ENCODE measurements at regions not wholly inside any gene's neighbourhood (a gene's known extent, or its start where the extent isn't known, plus 50 kb on each side); places are given as distances from the start of the nearest gene placed in this dataset.
"Not testable (repeated sequence)": the region's sequence is repeated elsewhere in the genome, so short reads cannot be mapped to it uniquely, and the experiment has no call there.

DNA sequence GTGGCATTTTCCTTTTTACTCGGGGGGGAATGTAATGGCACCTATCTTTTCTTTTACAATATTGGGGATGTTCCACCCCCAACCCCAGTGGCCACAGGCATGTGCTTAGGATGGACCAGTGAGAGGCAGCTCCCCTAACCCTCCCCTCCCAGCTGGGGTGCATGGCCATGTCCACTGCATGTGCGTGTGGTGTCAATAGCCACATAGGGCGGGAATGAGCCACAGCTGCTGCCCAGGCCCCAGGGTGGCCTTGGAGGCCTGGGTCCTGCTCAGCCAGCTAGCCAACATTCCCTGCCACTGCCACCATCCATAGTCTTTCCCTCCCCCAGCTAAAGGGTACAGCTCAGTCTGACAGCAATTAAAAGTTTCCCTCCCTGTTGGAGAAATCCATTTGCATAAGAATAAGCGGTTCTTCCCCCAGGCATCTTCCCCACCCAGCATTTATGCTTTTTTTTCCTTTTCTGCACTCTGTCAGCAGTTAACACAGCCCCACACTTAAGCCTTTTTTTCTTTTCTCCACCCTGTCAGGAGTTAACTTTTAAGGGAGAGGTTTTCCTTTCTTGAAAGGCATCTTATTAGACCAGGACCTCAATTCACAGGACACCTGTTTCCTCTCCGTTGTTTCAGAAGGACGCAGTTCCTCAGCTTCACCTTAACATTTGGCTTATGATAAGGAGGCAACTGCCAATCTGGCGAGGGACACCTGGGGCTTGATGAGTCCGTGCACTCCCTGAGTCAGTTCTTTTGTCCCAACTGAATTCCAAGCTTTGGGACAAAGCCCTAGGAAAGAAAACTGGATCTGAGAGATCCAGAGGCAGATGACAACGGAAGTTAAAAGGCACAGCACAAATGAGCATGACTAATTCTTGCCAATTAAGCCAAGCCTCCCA, 121.4 kb downstream of the TPBG start:
- in situ Hi-C loops (cut with HindIII; ENCODE audit: low sequenced_read_pairs) = no loop called here
- TF ChIP-seq, protein P1, sequence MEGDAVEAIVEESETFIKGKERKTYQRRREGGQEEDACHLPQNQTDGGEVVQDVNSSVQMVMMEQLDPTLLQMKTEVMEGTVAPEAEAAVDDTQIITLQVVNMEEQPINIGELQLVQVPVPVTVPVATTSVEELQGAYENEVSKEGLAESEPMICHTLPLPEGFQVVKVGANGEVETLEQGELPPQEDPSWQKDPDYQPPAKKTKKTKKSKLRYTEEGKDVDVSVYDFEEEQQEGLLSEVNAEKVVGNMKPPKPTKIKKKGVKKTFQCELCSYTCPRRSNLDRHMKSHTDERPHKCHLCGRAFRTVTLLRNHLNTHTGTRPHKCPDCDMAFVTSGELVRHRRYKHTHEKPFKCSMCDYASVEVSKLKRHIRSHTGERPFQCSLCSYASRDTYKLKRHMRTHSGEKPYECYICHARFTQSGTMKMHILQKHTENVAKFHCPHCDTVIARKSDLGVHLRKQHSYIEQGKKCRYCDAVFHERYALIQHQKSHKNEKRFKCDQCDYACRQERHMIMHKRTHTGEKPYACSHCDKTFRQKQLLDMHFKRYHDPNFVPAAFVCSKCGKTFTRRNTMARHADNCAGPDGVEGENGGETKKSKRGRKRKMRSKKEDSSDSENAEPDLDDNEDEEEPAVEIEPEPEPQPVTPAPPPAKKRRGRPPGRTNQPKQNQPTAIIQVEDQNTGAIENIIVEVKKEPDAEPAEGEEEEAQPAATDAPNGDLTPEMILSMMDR (IDR thresholded peaks at IDR 0.05; ENCODE audit: low read depth, low read length) = no peak
- no peak overlapping the region for H3K4me3 ChIP-seq (ENCODE audit: low read depth, low read length)
- no peak for DNase-seq (ENCODE audit: low read depth, low spot score)

DNA sequence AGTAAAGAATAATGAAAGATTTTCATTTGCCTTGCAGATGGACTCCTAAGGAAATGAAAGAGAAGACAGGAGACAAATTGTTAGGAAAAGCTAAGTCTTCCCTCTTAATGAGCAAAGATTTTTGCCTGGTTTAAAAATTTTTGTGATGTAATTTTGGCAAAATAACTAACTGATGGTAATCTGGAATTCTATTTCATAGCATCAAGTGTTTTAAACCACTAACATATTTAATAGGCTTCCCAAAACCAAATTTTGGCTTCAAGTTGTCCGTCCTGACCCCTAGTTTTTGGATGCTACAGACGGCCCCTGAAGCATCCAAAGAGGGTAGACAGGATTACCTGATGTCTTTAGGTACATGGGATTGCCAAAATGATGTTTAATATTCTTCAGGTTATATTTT, 124.3 kb downstream of the TPBG start:
- in situ Hi-C loops (cut with HindIII; ENCODE audit: low sequenced_read_pairs) = no loop called here
- no peak for DNase-seq (ENCODE audit: low read depth, low spot score)
- H3K4me3 ChIP-seq (ENCODE audit: low read depth, low read length) = no peak overlapping the region
- TF ChIP-seq, protein P1 (IDR thresholded peaks at IDR 0.05; ENCODE audit: low read depth, low read length) = no peak

DNA sequence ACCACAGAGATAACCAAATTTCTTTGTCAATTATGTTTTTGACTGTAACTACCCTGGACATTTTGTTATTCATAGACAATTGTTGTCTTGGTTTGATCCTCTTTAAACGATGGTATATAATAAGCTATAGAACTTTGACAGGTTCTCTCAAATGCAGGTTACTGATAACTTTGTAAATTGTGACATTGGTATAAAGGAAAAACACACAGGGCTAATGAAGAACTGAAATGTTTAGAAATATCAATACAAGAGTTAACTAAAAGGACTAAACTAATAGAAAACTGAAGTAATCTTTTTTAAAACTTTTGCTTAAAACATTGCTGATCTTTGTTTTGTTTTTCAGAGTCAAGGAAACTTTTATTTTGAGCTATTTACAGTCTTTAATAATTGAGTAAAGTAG, 124.8 kb downstream of the TPBG start:
- DNase-seq (ENCODE audit: low read depth, low spot score) = no peak
- in situ Hi-C loops (cut with HindIII; ENCODE audit: low sequenced_read_pairs) = no loop called here
- TF ChIP-seq, protein P1 (IDR thresholded peaks at IDR 0.05; ENCODE audit: low read depth, low read length) = no peak
- H3K4me3 ChIP-seq (ENCODE audit: low read depth, low read length) = no peak overlapping the region

DNA sequence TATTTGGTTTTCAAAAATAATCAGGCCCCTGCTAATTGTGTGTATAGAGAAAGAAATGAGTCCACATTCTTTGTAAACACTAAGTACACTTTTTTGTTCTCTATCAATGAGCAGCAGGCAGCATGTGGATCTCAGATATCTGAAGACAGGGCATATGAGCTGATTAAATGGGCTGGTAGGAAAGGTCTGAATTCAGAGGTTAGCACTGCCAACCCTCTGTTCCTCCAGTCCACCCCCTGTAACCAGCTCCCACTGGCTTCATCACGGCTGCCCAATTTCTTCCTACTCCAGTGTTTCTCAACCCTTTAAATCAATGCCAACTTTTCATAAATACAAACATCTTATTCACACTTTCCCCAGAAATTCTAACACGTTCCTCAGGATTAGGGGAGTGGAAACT, 128.5 kb downstream of the TPBG start:
- no peak for DNase-seq (ENCODE audit: low read depth, low spot score)
- TF ChIP-seq, protein P1 (IDR thresholded peaks at IDR 0.05; ENCODE audit: low read depth, low read length) = no peak
- no peak overlapping the region for H3K4me3 ChIP-seq (ENCODE audit: low read depth, low read length)
- in situ Hi-C loops (cut with HindIII; ENCODE audit: low sequenced_read_pairs) = no loop called here

DNA sequence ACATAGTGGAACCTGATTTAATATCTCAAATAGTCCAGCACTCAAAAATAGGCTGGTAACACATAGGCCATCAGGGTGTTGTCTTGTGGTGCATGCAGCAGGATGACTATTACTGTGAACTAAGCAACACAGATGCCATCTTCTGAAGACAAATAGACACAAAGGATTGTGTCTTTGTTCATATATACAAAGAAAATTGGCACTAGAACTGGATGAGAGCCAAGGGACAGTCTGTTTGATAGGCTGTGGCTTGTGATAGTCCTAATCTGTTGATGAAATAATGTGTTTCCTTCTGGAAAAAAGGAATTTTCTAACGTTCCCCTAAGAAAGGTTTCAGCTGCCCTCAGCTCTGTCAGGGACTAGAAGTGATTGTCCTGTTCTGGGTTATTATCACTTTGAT, 129.8 kb downstream of the TPBG start:
- DNase-seq (ENCODE audit: low read depth, low spot score) = no peak
- H3K4me3 ChIP-seq (ENCODE audit: low read depth, low read length) = no peak overlapping the region
- TF ChIP-seq, protein P1 (IDR thresholded peaks at IDR 0.05; ENCODE audit: low read depth, low read length) = no peak
- in situ Hi-C loops (cut with HindIII; ENCODE audit: low sequenced_read_pairs) = no loop called here

DNA sequence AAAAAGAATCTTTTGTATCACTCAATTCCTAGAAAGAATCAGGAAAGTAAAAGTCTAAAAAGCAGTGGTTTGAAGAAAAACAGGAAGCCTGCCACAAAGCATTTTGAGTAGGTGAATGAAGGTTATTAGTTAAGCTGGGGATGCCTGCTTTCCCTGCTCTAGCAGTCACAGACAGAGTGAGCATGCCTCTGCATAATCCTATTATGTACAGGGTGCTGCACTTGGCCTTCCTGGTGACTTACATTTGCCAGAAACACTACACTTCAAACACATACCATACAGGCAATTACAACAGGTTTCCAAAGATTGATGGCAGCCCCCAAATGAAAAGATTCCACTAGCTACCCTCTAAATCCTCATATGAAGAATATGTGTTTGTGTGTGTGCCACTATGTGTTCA, 130.8 kb downstream of the TPBG start:
- no peak for DNase-seq (ENCODE audit: low read depth, low spot score)
- in situ Hi-C loops (cut with HindIII; ENCODE audit: low sequenced_read_pairs) = no loop called here
- TF ChIP-seq, protein P1 (IDR thresholded peaks at IDR 0.05; ENCODE audit: low read depth, low read length) = no peak
- no peak overlapping the region for H3K4me3 ChIP-seq (ENCODE audit: low read depth, low read length)

DNA sequence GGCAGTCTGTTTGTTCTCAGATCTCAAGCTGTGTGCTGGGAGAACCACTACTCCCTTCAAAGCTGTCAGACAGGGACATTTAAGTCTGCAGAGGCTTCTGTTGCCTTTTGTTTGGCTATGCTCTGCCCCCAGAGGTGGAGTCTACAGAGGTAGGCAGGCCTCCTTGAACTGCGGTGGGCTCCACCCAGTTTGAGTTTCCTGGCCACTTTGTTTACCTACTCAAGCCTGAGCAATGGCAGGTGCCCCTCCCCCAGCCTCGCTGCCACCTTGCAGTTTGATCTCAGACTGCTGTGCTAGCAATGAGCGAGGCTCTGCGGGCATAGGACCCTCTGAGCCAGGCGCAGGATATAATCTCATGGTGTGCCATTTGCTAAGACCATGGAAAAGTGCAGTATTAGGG, 138.3 kb downstream of the TPBG start:
- H3K4me3 ChIP-seq (ENCODE audit: low read depth, low read length); in situ Hi-C loops (cut with HindIII; ENCODE audit: low sequenced_read_pairs); DNase-seq (ENCODE audit: low read depth, low spot score): not testable (repeated sequence)

Data from astrocyte of the spinal cord (primary cell).